ENCODE measurements at regions not wholly inside any gene's neighbourhood (a gene's known extent, or its start where the extent isn't known, plus 50 kb on each side); places are given as distances from the start of the nearest gene placed in this dataset.
A peak's percentile ranks its signal among the peaks of the same experiment; 100 is the strongest.
"Not testable (repeated sequence)": the region's sequence is repeated elsewhere in the genome, so short reads cannot be mapped to it uniquely, and the experiment has no call there.

DNA sequence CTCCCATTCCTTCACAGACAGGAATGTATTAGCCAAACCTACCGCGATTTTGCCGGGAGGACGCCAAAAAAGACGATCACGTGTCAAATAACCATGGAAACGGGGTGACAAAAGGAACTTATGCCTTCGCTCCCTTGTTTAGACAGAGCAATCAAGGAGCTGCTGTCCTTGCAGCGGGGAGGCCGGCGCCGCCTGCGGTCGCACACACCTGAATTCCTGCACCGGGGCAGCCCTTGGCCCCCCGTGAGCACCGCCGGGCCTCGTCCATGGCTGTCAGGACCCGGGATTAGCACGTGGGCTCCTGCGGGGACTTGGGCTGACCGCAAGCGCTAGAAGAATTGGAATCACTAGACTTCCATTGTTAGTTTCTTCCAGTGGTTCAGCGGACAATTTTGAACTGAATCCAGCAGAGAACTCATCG lies 193.1 kb downstream of the SHQ1 start:
- Histone ChIP-seq H3K9me3 (no peaks in the 10 kb centered on the region), H3K27me3 (ENCODE audit: low read depth) (no peaks in the 10 kb centered on the region), H3K4me3 (no peak overlapping the region), H3K4me1 (peaks cover 5% of the 10 kb centered on the region), H3K36me3 (replicated peaks) (no peaks in the 10 kb centered on the region)
- in situ Hi-C loops (cut with MboI; ENCODE audit: low sequenced_read_pairs): loop anchor here (25.0 kb wide), 1 partner anchor 432 kb away; no protein-coding TSS in a partner anchor
- peak; percentile 62 to 65 for DNase-seq (ENCODE audit: low spot score in 2 of 2)

DNA sequence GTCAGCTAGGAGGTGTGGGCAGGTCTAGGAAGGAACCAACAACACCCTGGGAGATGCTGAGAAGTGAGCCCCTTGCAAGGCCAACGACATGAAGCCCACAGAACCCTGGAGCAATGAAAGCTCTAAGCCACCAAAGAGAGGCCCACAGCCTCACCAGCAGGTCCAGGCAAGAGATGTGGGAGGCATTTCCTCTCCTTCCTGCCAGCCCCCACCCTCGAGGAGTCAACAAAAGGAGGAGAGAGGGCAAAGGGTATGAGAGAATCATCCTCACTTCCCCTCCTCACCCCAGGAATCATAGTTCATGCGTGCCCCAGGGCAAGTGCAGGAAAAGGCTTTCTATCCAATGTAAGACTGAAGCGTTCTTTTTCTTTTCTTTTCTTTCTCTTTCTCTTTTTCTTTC lies 195.8 kb downstream of the SHQ1 start:
- no peaks in the 10 kb centered on the region for H3K36me3 ChIP-seq (replicated peaks)
- peaks cover 5% of the 10 kb centered on the region for H3K4me1 ChIP-seq
- no peaks in the 10 kb centered on the region for H3K9me3 ChIP-seq
- H3K27me3 ChIP-seq (ENCODE audit: low read depth): no peaks in the 10 kb centered on the region
- in situ Hi-C loops (cut with MboI; ENCODE audit: low sequenced_read_pairs): loop anchor here (25.0 kb wide), 1 partner anchor 435 kb away; no protein-coding TSS in a partner anchor
- DNase-seq (ENCODE audit: low spot score in 2 of 2): no peak
- no peak overlapping the region for H3K4me3 ChIP-seq

DNA sequence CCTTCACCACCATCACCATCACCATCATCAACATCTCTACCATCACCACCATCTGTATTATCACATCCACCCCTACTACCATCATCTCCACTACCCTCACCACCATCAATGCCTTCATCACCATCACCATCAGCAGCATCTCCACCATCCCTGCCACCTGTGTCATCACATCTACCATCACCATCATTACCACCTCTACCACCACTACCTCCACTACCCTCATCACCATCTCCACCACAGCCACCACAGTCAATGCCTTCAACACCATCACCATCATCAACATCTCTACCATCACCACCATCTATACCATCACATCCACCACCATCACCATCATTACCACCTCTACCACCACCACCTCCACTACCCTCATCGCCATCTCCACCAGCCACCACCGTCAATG lies 196.7 kb downstream of the SHQ1 start:
- Histone ChIP-seq H3K36me3 (replicated peaks) (no peaks in the 10 kb centered on the region), H3K27me3 (ENCODE audit: low read depth) (no peaks in the 10 kb centered on the region), H3K4me1 (peaks cover 5% of the 10 kb centered on the region), H3K9me3 (no peaks in the 10 kb centered on the region), H3K4me3 (no peak overlapping the region)
- in situ Hi-C loops (cut with MboI; ENCODE audit: low sequenced_read_pairs): loop anchor here (25.0 kb wide), 1 partner anchor 436 kb away; no protein-coding TSS in a partner anchor
- DNase-seq (ENCODE audit: low spot score in 2 of 2): no peak

DNA sequence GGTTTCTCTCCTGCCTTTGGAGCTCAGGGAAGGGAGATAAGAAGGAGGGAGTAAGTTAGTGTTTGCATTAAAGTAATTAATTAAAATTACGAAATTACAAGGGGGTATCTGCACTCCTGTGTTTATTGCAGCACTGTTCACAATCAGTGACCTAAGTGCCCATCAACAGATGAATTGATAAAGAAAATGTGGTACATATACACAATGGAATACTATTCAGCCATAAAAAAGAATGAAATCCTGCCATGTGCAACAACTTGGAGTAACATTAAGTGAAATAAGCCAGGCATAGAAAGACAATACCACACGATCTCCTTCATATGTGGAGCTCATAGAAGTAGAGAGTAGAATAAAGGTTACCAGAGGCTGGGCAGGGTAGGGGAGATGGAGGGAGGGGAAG lies 202.0 kb downstream of the SHQ1 start:
- H3K27me3 ChIP-seq (ENCODE audit: low read depth): no peaks in the 10 kb centered on the region
- H3K4me1 ChIP-seq: no peaks in the 10 kb centered on the region
- no peak for DNase-seq (ENCODE audit: low spot score in 2 of 2)
- no peak overlapping the region for H3K4me3 ChIP-seq
- in situ Hi-C loops (cut with MboI; ENCODE audit: low sequenced_read_pairs): no loop called here
- no peaks in the 10 kb centered on the region for H3K36me3 ChIP-seq (replicated peaks)
- no peaks in the 10 kb centered on the region for H3K9me3 ChIP-seq

DNA sequence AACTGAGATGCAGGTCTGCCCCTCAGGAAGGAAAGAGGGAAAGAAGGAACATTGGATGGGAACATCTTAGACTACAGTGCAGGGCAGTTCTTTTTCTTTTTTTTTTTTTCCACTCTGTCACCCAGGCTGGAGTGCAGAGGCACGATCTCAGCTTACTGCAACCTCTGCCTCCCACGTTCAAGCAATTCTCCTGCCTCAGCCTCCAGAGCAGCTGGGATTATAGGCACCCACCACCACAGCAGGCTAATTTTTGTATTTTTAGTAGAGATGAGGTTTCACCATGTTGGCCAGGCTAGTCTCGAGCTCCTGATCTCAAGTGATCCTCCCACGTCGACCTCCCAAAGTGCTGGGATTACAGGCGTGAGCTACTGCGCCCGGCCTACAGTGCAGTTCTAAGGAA lies 204.6 kb downstream of the SHQ1 start:
- H3K27me3 ChIP-seq (ENCODE audit: low read depth); in situ Hi-C loops (cut with MboI; ENCODE audit: low sequenced_read_pairs); H3K36me3 ChIP-seq (replicated peaks); H3K4me3 ChIP-seq; H3K9me3 ChIP-seq; DNase-seq (ENCODE audit: low spot score in 2 of 2); H3K4me1 ChIP-seq: not testable (repeated sequence)

DNA sequence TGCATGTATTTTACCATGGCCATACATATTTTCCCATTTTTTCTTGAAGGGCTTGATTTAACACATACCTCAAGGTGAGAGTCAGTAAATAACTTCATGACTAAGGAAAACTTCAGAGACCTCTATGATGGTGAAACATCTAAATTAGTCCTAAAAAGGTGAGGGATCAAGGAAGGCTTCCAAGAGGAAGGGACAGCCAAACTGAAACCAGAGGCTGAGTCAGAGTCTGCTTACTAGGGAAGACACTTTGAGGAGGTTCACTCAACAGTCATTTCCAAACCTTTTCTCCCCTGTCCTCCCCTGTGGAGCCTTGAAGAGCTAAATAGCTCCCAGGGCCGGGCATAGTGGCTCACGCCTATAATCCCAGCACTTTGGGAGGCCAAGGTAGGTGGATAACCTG lies 206.6 kb downstream of the SHQ1 start:
- in situ Hi-C loops (cut with MboI; ENCODE audit: low sequenced_read_pairs): no loop called here
- no peaks in the 10 kb centered on the region for H3K27me3 ChIP-seq (ENCODE audit: low read depth)
- H3K9me3 ChIP-seq: no peaks in the 10 kb centered on the region
- H3K4me1 ChIP-seq: no peaks in the 10 kb centered on the region
- no peak for DNase-seq (ENCODE audit: low spot score in 2 of 2)
- H3K4me3 ChIP-seq: no peak overlapping the region
- no peaks in the 10 kb centered on the region for H3K36me3 ChIP-seq (replicated peaks)

DNA sequence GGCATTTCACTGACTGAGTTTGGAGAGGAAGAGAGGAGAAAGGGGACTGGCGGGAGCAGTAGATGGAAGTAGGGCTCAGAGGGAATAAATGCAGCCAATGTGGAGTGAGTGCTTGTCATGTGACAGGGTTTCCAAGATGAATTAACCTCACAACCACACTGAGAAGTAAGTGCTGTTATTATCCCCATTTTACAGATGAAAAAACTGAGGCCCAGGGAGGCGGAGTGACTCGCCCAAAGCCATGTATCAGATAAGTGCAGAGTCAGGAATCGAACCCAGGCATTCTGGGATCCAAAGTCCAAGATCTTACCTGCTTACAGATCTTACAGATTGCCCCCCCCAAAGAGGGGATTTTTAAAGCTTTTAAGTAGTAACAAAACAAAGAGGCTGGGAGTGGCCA lies 207.2 kb downstream of the SHQ1 start:
- in situ Hi-C loops (cut with MboI; ENCODE audit: low sequenced_read_pairs): no loop called here
- no peaks in the 10 kb centered on the region for H3K27me3 ChIP-seq (ENCODE audit: low read depth)

DNA sequence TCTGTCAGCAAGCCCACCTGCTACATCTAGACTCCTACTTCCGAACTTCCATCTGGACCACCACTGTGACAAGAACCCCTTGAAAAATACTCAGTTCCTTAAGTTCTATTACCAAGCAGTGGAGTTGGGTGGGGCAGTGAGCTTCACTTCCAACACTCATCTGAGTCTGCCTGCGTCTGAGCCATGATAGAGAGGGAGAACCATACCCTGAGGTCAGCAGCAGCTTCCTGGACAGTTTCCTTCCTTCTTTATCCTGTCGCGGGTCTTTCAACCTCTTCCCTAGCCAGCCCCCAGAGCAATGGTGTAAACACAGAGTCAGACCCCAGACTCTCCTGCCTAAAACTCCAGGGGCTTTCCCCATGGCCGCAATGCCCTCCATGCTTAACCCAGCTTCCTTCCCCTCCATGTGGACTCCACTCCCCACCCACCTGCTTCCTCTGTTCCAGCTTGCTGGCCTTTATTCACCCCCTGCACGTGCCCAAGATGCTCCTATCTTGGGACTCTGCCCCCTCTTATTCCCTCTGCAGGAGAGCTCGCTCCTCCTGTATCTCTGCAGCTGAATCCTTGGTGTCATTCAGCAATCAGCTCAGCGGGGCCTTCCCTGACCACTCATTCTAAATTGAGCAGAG lies 211.2 kb downstream of the SHQ1 start:
- DNase-seq (ENCODE audit: low spot score in 2 of 2): no peak
- Histone ChIP-seq H3K36me3 (replicated peaks) (no peaks in the 10 kb centered on the region), H3K4me3 (no peak overlapping the region), H3K9me3 (no peaks in the 10 kb centered on the region), H3K4me1 (no peaks in the 10 kb centered on the region), H3K27me3 (ENCODE audit: low read depth) (no peaks in the 10 kb centered on the region)
- in situ Hi-C loops (cut with MboI; ENCODE audit: low sequenced_read_pairs): no loop called here

More for the DNA sequence above, 207.2 kb downstream of the SHQ1 start:
- H3K36me3 ChIP-seq (replicated peaks): no peaks in the 10 kb centered on the region
- no peak overlapping the region for H3K4me3 ChIP-seq
- no peak for DNase-seq (ENCODE audit: low spot score in 2 of 2)
- no peaks in the 10 kb centered on the region for H3K9me3 ChIP-seq
- H3K4me1 ChIP-seq: no peaks in the 10 kb centered on the region

DNA sequence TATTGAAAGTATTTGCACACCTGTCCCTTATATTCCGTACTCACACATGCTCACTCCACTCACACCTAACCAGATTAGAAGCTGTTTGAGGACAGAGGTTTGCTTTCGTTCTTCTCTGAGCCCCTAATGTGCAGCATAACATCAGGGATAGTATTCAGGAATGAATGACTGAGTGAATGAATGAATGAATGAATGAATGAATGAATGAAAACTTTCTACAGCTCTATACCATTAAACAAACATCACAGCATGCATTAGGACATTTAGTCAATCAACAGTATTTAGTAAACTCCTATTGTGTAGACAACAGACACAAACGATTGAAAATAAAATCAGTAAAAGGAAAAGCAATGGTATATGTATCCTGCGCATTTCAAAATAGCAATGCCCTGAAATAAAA lies 212.7 kb downstream of the SHQ1 start:
- H3K36me3 ChIP-seq (replicated peaks): no peaks in the 10 kb centered on the region
- H3K27me3 ChIP-seq (ENCODE audit: low read depth): no peaks in the 10 kb centered on the region
- no peaks in the 10 kb centered on the region for H3K4me1 ChIP-seq
- H3K9me3 ChIP-seq: no peaks in the 10 kb centered on the region
- no peak for DNase-seq (ENCODE audit: low spot score in 2 of 2)
- in situ Hi-C loops (cut with MboI; ENCODE audit: low sequenced_read_pairs): no loop called here
- H3K4me3 ChIP-seq: no peak overlapping the region

DNA sequence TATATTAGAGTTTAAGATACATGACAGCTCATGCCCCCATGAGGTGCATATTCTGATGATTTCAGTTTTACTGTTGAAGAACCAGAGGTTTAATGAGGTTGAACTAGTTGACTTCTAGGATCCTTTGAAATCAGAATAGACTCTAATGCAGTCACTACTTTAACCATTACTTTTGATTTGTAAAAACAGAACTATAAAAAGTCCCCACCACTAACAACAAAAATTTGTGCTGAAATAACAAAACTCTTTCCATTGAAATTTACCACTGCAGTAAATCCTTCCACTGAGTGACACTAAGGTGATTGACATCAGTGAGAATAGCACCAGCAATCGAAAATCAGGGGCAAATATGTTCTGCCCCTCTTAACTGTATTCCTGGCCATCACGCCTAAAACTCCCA lies 214.1 kb downstream of the SHQ1 start:
- H3K4me1 ChIP-seq: no peaks in the 10 kb centered on the region
- DNase-seq (ENCODE audit: low spot score in 2 of 2): no peak
- no peak overlapping the region for H3K4me3 ChIP-seq
- no peaks in the 10 kb centered on the region for H3K9me3 ChIP-seq
- no peaks in the 10 kb centered on the region for H3K36me3 ChIP-seq (replicated peaks)
- in situ Hi-C loops (cut with MboI; ENCODE audit: low sequenced_read_pairs): no loop called here
- no peaks in the 10 kb centered on the region for H3K27me3 ChIP-seq (ENCODE audit: low read depth)

DNA sequence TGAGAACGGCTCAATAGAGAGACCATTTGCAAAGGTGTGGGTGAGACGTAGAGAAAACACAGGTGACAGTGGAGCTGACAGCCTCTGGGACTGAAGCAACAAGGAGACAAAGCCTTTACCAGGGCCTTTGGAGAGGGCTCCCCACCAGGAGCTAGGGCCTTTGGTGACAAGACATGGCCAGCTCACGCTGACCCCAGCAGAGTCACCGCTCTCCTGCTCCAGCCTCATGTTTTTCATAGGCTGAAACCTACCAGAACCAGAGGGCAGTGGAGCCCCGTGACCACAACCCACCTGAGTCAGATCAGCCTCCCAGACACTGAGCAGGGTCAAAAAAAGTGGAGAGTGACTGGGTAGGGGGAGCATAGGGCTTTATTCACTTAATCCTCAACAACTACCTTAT lies 214.7 kb downstream of the SHQ1 start:
- DNase-seq (ENCODE audit: low spot score in 2 of 2): no peak

DNA sequence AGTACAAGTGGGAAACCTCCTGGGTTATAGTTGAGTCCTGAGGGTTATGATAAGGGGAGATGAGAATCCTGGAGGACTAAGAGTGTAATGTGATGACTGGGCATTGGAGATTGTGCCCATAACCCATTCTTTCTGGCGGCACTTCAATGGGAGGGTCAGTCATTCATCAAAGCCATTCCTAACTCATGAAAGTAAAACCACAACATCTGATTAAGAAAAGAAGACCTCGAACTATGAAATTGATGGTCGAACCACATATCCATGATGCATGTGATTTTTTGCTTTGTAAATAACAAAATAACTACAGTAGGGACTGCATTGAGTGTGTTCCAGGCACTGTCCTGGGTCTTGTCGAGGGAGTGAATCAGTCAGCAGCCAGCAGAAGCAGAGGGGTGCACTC lies 215.1 kb downstream of the SHQ1 start:
- no peaks in the 10 kb centered on the region for H3K9me3 ChIP-seq
- no peak for DNase-seq (ENCODE audit: low spot score in 2 of 2)
- H3K27me3 ChIP-seq (ENCODE audit: low read depth): no peaks in the 10 kb centered on the region
- in situ Hi-C loops (cut with MboI; ENCODE audit: low sequenced_read_pairs): no loop called here
- no peak overlapping the region for H3K4me3 ChIP-seq
- no peaks in the 10 kb centered on the region for H3K36me3 ChIP-seq (replicated peaks)
- no peaks in the 10 kb centered on the region for H3K4me1 ChIP-seq

More for the DNA sequence above, 214.7 kb downstream of the SHQ1 start:
- in situ Hi-C loops (cut with MboI; ENCODE audit: low sequenced_read_pairs): no loop called here
- H3K27me3 ChIP-seq (ENCODE audit: low read depth): no peaks in the 10 kb centered on the region
- no peaks in the 10 kb centered on the region for H3K36me3 ChIP-seq (replicated peaks)
- no peaks in the 10 kb centered on the region for H3K4me1 ChIP-seq
- H3K4me3 ChIP-seq: no peak overlapping the region
- no peaks in the 10 kb centered on the region for H3K9me3 ChIP-seq

DNA sequence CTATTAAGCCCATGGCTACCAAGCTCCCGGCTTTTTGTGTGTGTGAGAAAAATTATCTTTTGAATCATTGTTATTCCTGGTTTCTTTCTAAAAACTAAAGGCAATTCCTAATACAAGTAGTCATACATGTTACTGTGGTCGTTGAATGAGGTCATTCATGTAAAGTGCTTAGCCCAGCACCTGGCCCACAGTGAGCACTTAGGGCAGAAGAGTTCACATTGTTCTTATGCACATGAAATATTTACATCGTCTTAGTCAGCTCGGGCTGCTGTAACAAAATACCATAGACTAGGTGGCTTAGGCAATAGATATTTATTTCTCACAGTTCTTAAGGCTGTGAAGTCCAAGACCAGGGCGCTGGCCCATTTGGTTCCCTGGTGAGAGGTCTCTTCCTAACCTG lies 216.1 kb downstream of the SHQ1 start:
- in situ Hi-C loops (cut with MboI; ENCODE audit: low sequenced_read_pairs): no loop called here
- Histone ChIP-seq H3K9me3 (no peaks in the 10 kb centered on the region), H3K4me1 (no peaks in the 10 kb centered on the region), H3K27me3 (ENCODE audit: low read depth) (no peaks in the 10 kb centered on the region), H3K4me3 (no peak overlapping the region), H3K36me3 (replicated peaks) (no peaks in the 10 kb centered on the region)
- no peak for DNase-seq (ENCODE audit: low spot score in 2 of 2)

DNA sequence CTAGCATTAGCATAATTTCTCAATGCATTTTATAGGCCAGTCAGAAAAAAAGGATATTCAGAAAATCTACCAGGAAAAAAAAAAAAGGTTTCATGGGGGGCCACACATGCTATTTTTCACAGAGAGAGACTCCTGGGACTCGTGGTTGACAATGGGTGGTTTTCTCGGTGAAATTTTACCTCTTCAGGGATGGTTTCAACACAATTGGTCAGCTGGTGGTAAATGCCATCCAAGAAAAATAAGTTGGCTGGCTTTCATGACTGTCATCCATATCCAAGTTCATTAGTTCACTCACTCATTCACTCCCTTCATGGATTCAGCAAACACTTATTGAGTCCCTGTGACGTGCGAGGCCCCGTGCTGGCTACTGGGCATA lies 217.3 kb downstream of the SHQ1 start:
- H3K4me3 ChIP-seq: no peak overlapping the region
- in situ Hi-C loops (cut with MboI; ENCODE audit: low sequenced_read_pairs): no loop called here
- no peaks in the 10 kb centered on the region for H3K36me3 ChIP-seq (replicated peaks)
- H3K27me3 ChIP-seq (ENCODE audit: low read depth): no peaks in the 10 kb centered on the region
- DNase-seq (ENCODE audit: low spot score in 2 of 2): no peak
- H3K4me1 ChIP-seq: no peaks in the 10 kb centered on the region
- no peaks in the 10 kb centered on the region for H3K9me3 ChIP-seq

DNA sequence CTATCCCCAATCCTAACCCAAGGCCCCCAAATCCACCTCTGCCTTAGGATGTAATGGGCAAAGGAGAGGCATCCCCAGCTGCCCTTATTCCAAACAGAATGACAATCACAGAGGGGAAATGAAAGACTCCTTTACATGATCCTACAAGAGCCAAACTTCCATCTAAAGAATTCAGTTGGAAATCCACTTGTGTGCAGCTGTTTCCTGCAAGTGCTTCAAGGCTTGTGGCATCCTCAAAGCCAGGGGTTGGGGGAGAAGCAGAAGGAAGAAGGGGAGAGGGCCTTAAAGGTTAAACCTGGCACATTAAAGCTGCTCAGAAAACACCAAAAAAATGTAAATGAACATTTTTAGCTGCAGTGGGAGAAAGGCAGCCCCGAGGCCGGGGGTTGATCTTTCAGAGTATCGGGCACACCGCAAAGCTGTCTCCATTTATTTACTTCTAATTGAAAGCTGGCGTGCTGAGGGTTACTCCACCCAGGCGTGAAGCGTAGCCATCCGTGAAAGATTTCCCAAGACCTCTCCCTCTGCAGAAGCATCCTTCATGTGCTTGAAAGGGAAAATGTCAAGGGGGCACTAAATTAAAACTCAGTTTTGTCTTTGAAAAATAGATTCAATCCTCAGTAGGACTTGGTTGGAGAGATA lies 217.8 kb downstream of the SHQ1 start:
- no peaks in the 10 kb centered on the region for H3K36me3 ChIP-seq (replicated peaks)
- no peaks in the 10 kb centered on the region for H3K4me1 ChIP-seq
- H3K4me3 ChIP-seq: no peak overlapping the region
- no peak for DNase-seq (ENCODE audit: low spot score in 2 of 2)
- H3K9me3 ChIP-seq: no peaks in the 10 kb centered on the region
- H3K27me3 ChIP-seq (ENCODE audit: low read depth): no peaks in the 10 kb centered on the region
- in situ Hi-C loops (cut with MboI; ENCODE audit: low sequenced_read_pairs): no loop called here
